Heart left ventricle (tissue), 16 donors: ENCODE measurements at regions not wholly inside any gene's neighbourhood (a gene's known extent, or its start where the extent isn't known, plus 50 kb on each side); places are given as distances from the start of the nearest gene placed in this dataset.

Experiments used
- ATAC-seq, 4 donors: fragments of 200-7000 bp; cut with Tn5 transposase; one replicate each; pipeline ENCODE4 v1.9.1; 2020 to 2022; ENCODE audit warnings: moderate library complexity in 4 of 4, mild to moderate bottlenecking in 3 of 4, moderate number of reproducible peaks in 1 of 4
- DNase-seq, 5 donors: peaks; one replicate each; pipeline ENCODE4 v3.0.0-alpha.2; 2020
- H3K27ac ChIP-seq, 12 donors: fragments of 200-600 bp; sonication (generic) in 4 of 12; one replicate each; pipeline versions ENCODE4 v1.5.0 to v1.8.0; 2016 to 2022; ENCODE audit warnings: mild to moderate bottlenecking in 2 of 12
- H3K27me3 ChIP-seq, 9 donors: fragments of 200-600 bp; sonication (generic) in 2 of 9; one replicate each; pipeline versions ENCODE4 v1.5.1 to v1.8.0; 2016 to 2022; ENCODE audit warnings: mild to moderate bottlenecking in 3 of 9
- H3K36me3 ChIP-seq, 9 donors: fragments of 200-600 bp; sonication (generic) in 2 of 9; one replicate each; pipeline versions ENCODE4 v1.5.0 to v1.8.0; 2018 to 2022; ENCODE audit warnings: mild to moderate bottlenecking in 2 of 9
- H3K4me1 ChIP-seq, 12 donors: fragments of 200-600 bp; sonication (generic) in 4 of 12; one replicate each; pipeline versions ENCODE4 v1.5.0 to v1.8.0; 2016 to 2022; ENCODE audit warnings: mild to moderate bottlenecking in 3 of 12
- H3K4me3 ChIP-seq, 12 donors: fragments of 200-600 bp; sonication (generic) in 4 of 12; one replicate each; pipeline versions ENCODE4 v1.5.0 to v1.8.0; 2017 to 2022; ENCODE audit warnings: mild to moderate bottlenecking in 9 of 12, moderate library complexity in 4 of 12
- H3K9me3 ChIP-seq, 12 donors: fragments of 200-600 bp; sonication (generic) in 4 of 12; one replicate each; pipeline versions ENCODE4 v1.5.0 to v1.8.0; 2016 to 2022; ENCODE audit warnings: mild to moderate bottlenecking in 1 of 12
- CTCF ChIP-seq, 12 donors: fragments of 200-600 bp; sonication (generic) in 4 of 12; IDR thresholded peaks; one replicate each; pipeline versions ENCODE4 v1.5.0 to v1.8.0; 2018 to 2022; ENCODE audit warnings: antibody characterized with exemption in 12 of 12, mild to moderate bottlenecking in 5 of 12
- POLR2A ChIP-seq, 2 donors: fragments of 450-650 bp; IDR thresholded peaks; one replicate each; pipeline ENCODE4 v1.6.1; 2017; ENCODE audit warnings: antibody characterized with exemption in 2 of 2, mild to moderate bottlenecking in 2 of 2, moderate library complexity in 2 of 2
- WGBS, 4 donors: extraction: QIAGEN DNeasy Blood & Tissue Kit in 2 of 4; methylation state at CpG; one replicate each; pipeline versions ENCODE4 v1.1.5 to v1.1.7; 2013 to 2018; 5-methylcytosine and 5-hydroxymethylcytosine counted together
- intact Hi-C, 10 donors: fragments of 100-400 bp; cut with DNase I; formaldehyde crosslinking; loops; one replicate each; pipeline versions ENCODE4 v1.11.1 to v1.14.2; 2022
- donor health status: ischemic (EF 13 %, LVEDD 7.1; RV severe dilation, severe dysfunction).
- donor health status: healthy with polysubstance abuse.
- donor health status: DM: no; HTN: yes; CAD: no.
- donor health status: DM: no; HTN: no; CAD: no.
- donor health status: ischemic (EF 25% LVEDD 6.9; RV normal size, moderate dysfunction).
- donor health status: ischemic (EF 25% LVEDD 5.7; RV mildly dilated, moderate dysfunction).
- donor health status: healthy.
- donor health status: DM: yes; HTN: yes; CAD: no.
- donor health status: ischemic (EF 35%, LVEDD 5.7; RV mildly dilated, moderate dysfunction).
- donor health status: nonischemic (EF 11% LVEDD 7.7; RV severe dilation, severe dysfunction).
- donor health status: DM: yes; HTN: yes; CAD: no.
- donor health status: PGD.
- donor health status: ischemic (EF 29% LVEDD 5.4; RV normal size, mild dysfunction).
- donor health status: nonischemic (EF 23%, LVEDD 6.1; RV moderate dilation, normal function).

GRCh38 chr15:38860674-38861073 lies 296.1 kb upstream of the RASGRP1 start:
- no peak for DNase-seq
- no peak for ATAC-seq

GRCh38 chr15:38861108-38861507 lies 296.5 kb upstream of the RASGRP1 start:
- intact Hi-C loops, result no loop called here
- Histone ChIP-seq H3K4me3 (no peak overlapping the region), H3K27ac (no peak overlapping the region), H3K36me3 (no peaks in the 10 kb centered on the region), H3K4me1 (peaks cover 0 to 20% (median 4%) of the 10 kb centered on the region in 12 donors), H3K9me3 (no peaks in the 10 kb centered on the region), H3K27me3 (no peaks in the 10 kb centered on the region)
- TF ChIP-seq CTCF (IDR thresholded peaks at IDR 0.05), result no peak
- TF ChIP-seq POLR2A (IDR thresholded peaks at IDR 0.05), result no peak
- ATAC-seq (no peak), DNase-seq (no peak)

More at GRCh38 chr15:38860674-38861073, 296.1 kb upstream of the RASGRP1 start:
- peaks cover 0 to 18% (median 4%) of the 10 kb centered on the region in 12 donors for H3K4me1 ChIP-seq
- H3K36me3 ChIP-seq, result no peaks in the 10 kb centered on the region
- H3K4me3 ChIP-seq, result no peak overlapping the region
- no peaks in the 10 kb centered on the region for H3K9me3 ChIP-seq
- intact Hi-C loops, result no loop called here
- H3K27ac ChIP-seq, result no peak overlapping the region
- TF ChIP-seq POLR2A (IDR thresholded peaks at IDR 0.05), result no peak
- TF ChIP-seq CTCF (IDR thresholded peaks at IDR 0.05), result no peak
- H3K27me3 ChIP-seq, result no peaks in the 10 kb centered on the region

GRCh38 chr15:38862099-38862498 lies 297.5 kb upstream of the RASGRP1 start:
- 43 to 67% (median 64%) methylated on average over 1 of the region's 1 CpG for WGBS, 4 donors
- intact Hi-C loops, result no loop called here
- H3K36me3 ChIP-seq, result no peaks in the 10 kb centered on the region
- no peak overlapping the region for H3K4me3 ChIP-seq
- no peak overlapping the region for H3K27ac ChIP-seq
- no peaks in the 10 kb centered on the region for H3K9me3 ChIP-seq
- no peaks in the 10 kb centered on the region for H3K27me3 ChIP-seq
- no peak for TF ChIP-seq CTCF (IDR thresholded peaks at IDR 0.05)
- no peak for TF ChIP-seq POLR2A (IDR thresholded peaks at IDR 0.05)
- H3K4me1 ChIP-seq, result peaks cover 0 to 20% (median 4%) of the 10 kb centered on the region in 12 donors
- ATAC-seq (no peak), DNase-seq (no peak)

- H3K36me3 ChIP-seq, result no peaks in the 10 kb centered on the region
- TF ChIP-seq CTCF (IDR thresholded peaks at IDR 0.05) (no peak), POLR2A (IDR thresholded peaks at IDR 0.05) (no peak)
- H3K27ac ChIP-seq, result no peak overlapping the region
- H3K27me3 ChIP-seq, result no peaks in the 10 kb centered on the region
- H3K4me1 ChIP-seq, result peaks cover 0 to 20% (median 4%) of the 10 kb centered on the region in 12 donors
- intact Hi-C loops, result no loop called here
- no peak for ATAC-seq
- 63 to 77% (median 70%) methylated on average over 4 of the region's 4 CpGs for WGBS, 4 donors
- no peak for DNase-seq
- no peak overlapping the region for H3K4me3 ChIP-seq
- H3K9me3 ChIP-seq, result no peaks in the 10 kb centered on the region
Observed at GRCh38 chr15:38863381-38863780, 298.8 kb upstream of the RASGRP1 start.
